LNCAP (cell line): ENCODE measurements at regions not wholly inside any gene's neighbourhood (a gene's known extent, or its start where the extent isn't known, plus 50 kb on each side); places are given as distances from the start of the nearest gene placed in this dataset.

Source experiments
- TF ChIP-seq, protein P1 (sequence below): fragments of 450-650 bp; IDR thresholded peaks from 2 replicates; pipeline ENCODE4 v1.5.1; 2017; ENCODE audit warnings: mild to moderate bottlenecking

DNA sequence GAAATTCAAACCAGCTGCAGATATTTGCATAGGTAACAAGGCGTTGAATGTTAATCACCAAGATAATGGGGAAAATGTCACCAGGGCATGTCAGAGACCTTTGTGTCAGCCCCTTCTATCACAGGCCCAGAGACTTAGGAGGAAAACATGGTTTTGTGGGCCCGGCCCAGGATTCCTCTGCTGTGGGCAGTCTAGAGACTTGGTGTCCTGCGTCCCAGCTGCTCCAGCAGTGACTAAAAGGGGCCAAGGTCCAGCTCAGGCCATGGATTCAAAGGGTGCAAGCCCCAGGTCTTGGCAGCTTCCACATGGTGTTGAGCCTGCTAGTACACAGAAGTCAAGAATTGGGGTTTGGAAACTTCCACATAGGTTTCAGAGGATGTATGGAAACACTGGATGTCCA lies 147.5 kb upstream of the ZWINT start:
- TF ChIP-seq, protein P1, sequence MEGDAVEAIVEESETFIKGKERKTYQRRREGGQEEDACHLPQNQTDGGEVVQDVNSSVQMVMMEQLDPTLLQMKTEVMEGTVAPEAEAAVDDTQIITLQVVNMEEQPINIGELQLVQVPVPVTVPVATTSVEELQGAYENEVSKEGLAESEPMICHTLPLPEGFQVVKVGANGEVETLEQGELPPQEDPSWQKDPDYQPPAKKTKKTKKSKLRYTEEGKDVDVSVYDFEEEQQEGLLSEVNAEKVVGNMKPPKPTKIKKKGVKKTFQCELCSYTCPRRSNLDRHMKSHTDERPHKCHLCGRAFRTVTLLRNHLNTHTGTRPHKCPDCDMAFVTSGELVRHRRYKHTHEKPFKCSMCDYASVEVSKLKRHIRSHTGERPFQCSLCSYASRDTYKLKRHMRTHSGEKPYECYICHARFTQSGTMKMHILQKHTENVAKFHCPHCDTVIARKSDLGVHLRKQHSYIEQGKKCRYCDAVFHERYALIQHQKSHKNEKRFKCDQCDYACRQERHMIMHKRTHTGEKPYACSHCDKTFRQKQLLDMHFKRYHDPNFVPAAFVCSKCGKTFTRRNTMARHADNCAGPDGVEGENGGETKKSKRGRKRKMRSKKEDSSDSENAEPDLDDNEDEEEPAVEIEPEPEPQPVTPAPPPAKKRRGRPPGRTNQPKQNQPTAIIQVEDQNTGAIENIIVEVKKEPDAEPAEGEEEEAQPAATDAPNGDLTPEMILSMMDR = no peak

DNA sequence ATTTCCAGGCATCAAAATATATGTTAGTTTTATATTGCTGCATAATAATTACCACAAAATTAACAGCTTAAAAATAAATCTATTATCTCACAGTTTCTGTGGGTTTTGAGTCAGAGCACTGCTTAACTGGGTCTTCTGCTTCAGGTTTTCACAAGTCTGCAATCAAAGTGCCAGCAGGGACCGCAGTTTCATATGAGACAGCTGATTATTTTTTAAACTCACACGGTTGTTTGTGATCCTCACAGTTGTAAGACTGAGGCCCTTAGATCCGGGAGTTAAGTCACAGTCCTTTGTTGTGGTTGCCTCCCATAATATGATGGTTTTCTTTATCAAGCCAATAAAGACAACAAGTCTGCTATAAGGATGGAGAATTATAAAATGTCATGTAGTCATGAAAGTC lies 146.0 kb upstream of the ZWINT start:
- TF ChIP-seq, protein P1 = no peak

DNA sequence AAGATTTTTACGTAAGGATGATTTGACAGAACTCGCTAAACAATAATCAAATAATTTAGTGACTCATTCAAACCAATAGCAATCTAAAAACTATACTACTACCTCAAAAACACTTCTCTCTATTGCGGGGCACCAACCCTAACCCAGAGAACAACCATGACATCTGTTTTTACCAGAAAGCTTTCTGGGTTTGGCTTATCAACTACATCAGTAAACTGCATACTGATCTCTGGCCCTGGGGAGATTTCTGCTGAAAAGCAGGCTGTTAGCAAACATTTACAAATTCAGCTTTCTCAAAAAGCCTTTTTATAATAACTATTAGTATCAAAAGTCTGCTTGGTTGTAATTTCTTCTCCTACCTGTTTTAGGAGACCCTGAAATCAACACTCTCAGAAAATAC lies 144.5 kb upstream of the ZWINT start:
- TF ChIP-seq, protein P1 = no peak

DNA sequence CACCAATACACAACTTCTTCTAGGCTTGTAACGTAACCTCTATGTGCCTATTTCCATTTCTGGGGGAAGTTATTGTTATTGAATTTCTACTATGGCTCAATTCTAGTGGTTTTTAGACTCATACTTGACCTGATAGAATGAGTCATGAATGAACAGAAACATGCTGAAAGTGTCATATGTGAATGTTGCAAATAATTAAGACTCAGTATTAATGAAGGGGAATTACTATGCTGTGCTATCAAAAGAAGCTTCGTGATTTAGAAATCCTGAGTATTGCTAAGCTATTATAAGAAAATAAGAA lies 135.1 kb upstream of the ZWINT start:
- TF ChIP-seq, protein P1 = no peak

DNA sequence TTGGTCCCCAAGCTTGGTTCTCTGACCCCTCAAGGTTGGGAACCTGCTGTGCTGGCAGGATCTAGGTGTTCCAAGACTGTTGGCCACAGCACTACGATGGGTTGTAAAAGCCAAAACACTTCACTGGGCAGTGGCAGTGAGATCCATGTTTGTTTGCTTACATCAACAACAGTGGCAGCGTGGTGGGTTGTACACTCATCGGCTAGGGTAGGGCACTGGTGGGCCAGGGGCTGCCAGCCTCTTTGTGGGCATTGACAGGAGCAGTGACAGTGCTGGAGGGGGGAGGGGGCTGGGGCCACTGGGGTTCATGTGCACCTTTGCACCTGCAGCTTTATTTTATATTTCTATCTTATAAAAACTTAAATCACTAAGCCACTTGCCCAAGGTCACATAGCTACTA lies 126.7 kb upstream of the ZWINT start:
- TF ChIP-seq, protein P1 = no peak

DNA sequence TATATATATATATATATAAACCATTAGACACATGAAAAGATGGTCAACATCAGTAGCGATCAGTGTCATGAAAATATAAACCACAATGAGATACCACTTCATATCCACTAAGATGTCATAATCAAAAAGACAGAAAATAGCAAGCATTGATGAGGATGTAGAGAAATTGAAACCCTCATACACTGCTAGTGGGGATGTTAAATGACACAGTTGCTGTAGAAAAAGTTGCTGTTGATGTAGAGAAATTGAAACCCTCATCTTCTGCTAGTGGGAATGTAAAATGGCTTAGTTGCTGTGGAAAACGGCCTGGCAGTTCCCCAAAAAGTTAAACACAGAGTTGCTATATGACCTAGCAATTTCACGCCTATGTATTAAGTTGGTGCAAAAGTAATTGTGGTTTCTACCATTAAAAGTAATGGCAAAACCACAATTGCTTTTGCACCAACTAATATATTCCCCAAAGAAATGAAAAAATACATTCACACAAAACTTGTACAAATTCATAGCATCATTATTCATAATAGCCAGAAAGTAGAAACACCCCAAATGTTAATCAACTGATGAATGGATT lies 120.5 kb upstream of the ZWINT start:
- TF ChIP-seq, protein P1 = no peak

DNA sequence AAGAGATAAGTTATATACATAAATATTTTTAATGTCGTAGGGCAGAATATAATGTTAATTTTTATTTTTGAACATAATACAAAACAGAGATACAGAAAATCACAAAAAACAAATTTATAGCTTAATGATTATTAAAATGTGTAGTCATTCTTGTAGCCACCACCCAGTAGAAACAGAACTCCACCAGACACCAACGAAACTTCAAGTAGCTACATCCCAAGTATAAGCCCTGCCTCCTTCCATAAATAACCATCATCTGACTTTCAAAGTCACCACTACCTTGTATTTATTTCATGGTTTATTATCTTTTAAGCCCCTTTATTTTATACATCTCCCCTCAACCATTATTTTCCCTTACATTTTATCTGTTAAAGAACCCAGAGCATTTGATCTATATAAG lies 111.9 kb upstream of the ZWINT start:
- TF ChIP-seq, protein P1 = no peak

DNA sequence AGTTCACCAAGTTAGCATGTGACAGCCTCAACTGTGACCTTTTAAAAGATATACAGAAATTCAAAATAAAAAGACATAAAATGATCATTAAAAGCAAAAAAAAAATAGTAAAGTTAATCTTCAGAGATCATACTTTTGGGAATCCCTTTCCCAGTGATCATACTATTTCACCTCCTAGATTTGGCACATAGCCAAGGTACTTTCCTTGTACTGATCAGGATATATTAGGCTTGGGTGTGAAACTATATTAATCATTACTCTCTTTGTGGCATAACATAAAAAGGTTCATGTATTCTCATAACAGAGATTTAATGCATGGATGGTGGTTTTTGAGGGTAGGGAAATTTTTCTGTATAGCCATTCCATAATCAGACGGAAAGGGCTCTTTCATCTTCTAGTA lies 109.6 kb upstream of the ZWINT start:
- TF ChIP-seq, protein P1 = no peak
